Parathyroid adenoma (tissue), 2 donors: ENCODE measurements at regions not wholly inside any gene's neighbourhood (a gene's known extent, or its start where the extent isn't known, plus 50 kb on each side); places are given as distances from the start of the nearest gene placed in this dataset.

Experiments
- H2AFZ ChIP-seq: fragments of 300-600 bp; sonication (generic); one replicate; pipeline ENCODE4 v1.7.0; 2017; ENCODE audit warnings: antibody characterized with exemption, mild to moderate bottlenecking
- H3K27ac ChIP-seq: fragments of 300-600 bp; sonication (generic); one replicate; pipeline ENCODE4 v1.7.0; 2017
- H3K27me3 ChIP-seq: fragments of 300-600 bp; sonication (generic); one replicate; pipeline ENCODE4 v1.7.0; 2017; ENCODE audit warnings: low read length; ENCODE audit not compliant: control insufficient read depth, insufficient read depth
- H3K36me3 ChIP-seq: fragments of 300-600 bp; sonication (generic); one replicate; pipeline ENCODE4 v1.7.0; 2017; ENCODE audit warnings: low read length; ENCODE audit not compliant: control insufficient read depth, insufficient read depth
- H3K4me1 ChIP-seq: fragments of 300-600 bp; sonication (generic); one replicate; pipeline ENCODE4 v1.7.0; 2017; ENCODE audit warnings: control low read depth
- H3K4me2 ChIP-seq: fragments of 300-600 bp; sonication (generic); one replicate; pipeline ENCODE4 v1.7.0; 2017; ENCODE audit warnings: low read length
- H3K4me3 ChIP-seq: fragments of 300-600 bp; sonication (generic); one replicate; pipeline ENCODE4 v1.7.0; 2017; ENCODE audit warnings: low read depth, low read length
- H3K79me2 ChIP-seq: fragments of 300-600 bp; sonication (generic); one replicate; pipeline ENCODE4 v1.7.0; 2017; ENCODE audit warnings: control low read depth
- H3K9ac ChIP-seq: fragments of 300-600 bp; sonication (generic); one replicate; pipeline ENCODE4 v1.7.0; 2017; ENCODE audit warnings: mild to moderate bottlenecking
- H3K9me3 ChIP-seq: fragments of 300-600 bp; sonication (generic); one replicate; pipeline ENCODE4 v1.7.0; 2017; ENCODE audit warnings: low read length; ENCODE audit not compliant: control insufficient read depth
- CTCF ChIP-seq: fragments of 300-600 bp; sonication (generic); IDR thresholded peaks from one replicate; pipeline ENCODE4 v1.7.0; 2017; ENCODE audit warnings: antibody characterized with exemption, mild to moderate bottlenecking
- donor health status: primary hyperparathyroidism.

- H3K79me2 ChIP-seq = no peaks in the 10 kb centered on the region
- H3K36me3 ChIP-seq = no peaks in the 10 kb centered on the region
- H3K4me2 ChIP-seq = no peak overlapping the region
- H3K9me3 ChIP-seq = no peaks in the 10 kb centered on the region
- H3K4me1 ChIP-seq = no peaks in the 10 kb centered on the region
- no peaks in the 10 kb centered on the region for H3K27me3 ChIP-seq
- no peak overlapping the region for H2AFZ ChIP-seq
- TF ChIP-seq CTCF = no peak
- H3K27ac ChIP-seq = no peak overlapping the region
- H3K4me3 ChIP-seq = no peak overlapping the region
- no peak overlapping the region for H3K9ac ChIP-seq
Measured at GRCh38 chr5:158470764-158471534, 612.0 kb upstream of the CLINT1 start.

- H3K27ac ChIP-seq = no peak overlapping the region
- H3K4me3 ChIP-seq = no peak overlapping the region
- no peak overlapping the region for H2AFZ ChIP-seq
- H3K9me3 ChIP-seq = no peaks in the 10 kb centered on the region
- no peaks in the 10 kb centered on the region for H3K4me1 ChIP-seq
- H3K27me3 ChIP-seq = no peaks in the 10 kb centered on the region
- no peak overlapping the region for H3K4me2 ChIP-seq
- no peaks in the 10 kb centered on the region for H3K36me3 ChIP-seq
- TF ChIP-seq CTCF = no peak
- H3K9ac ChIP-seq = no peak overlapping the region
- H3K79me2 ChIP-seq = no peaks in the 10 kb centered on the region
Measured at GRCh38 chr5:158468444-158468843, 609.5 kb upstream of the CLINT1 start.

GRCh38 chr5:158466191-158466590 is 607.2 kb upstream of the CLINT1 start:
- Histone ChIP-seq H3K9ac (no peak overlapping the region), H3K4me3 (no peak overlapping the region), H3K9me3 (no peaks in the 10 kb centered on the region), H3K4me1 (no peaks in the 10 kb centered on the region), H3K36me3 (no peaks in the 10 kb centered on the region), H3K27ac (no peak overlapping the region), H3K27me3 (no peaks in the 10 kb centered on the region), H2AFZ (no peak overlapping the region), H3K4me2 (no peak overlapping the region), H3K79me2 (no peaks in the 10 kb centered on the region)
- TF ChIP-seq CTCF = no peak

GRCh38 chr5:158465086-158465972 is 606.4 kb upstream of the CLINT1 start:
- no peak overlapping the region for H3K4me3 ChIP-seq
- no peak overlapping the region for H3K27ac ChIP-seq

More at GRCh38 chr5:158465086-158465972, 606.4 kb upstream of the CLINT1 start:
- no peaks in the 10 kb centered on the region for H3K4me1 ChIP-seq
- H3K4me2 ChIP-seq = no peak overlapping the region
- no peaks in the 10 kb centered on the region for H3K9me3 ChIP-seq
- TF ChIP-seq CTCF = no peak
- no peak overlapping the region for H2AFZ ChIP-seq
- H3K36me3 ChIP-seq = no peaks in the 10 kb centered on the region
- no peaks in the 10 kb centered on the region for H3K27me3 ChIP-seq
- no peak overlapping the region for H3K9ac ChIP-seq
- H3K79me2 ChIP-seq = no peaks in the 10 kb centered on the region
